DMS153 treated with DMSO at 0.1 percent for 48 hours (cell line): ENCODE measurements at regions not wholly inside any gene's neighbourhood (a gene's known extent, or its start where the extent isn't known, plus 50 kb on each side); places are given as distances from the start of the nearest gene placed in this dataset.

Source experiments
- DNase-seq: peaks from one replicate; lab custom pipeline; 2025; ENCODE audit not compliant: unreplicated experiment; lab: John Stamatoyannopoulos, UW

DNA sequence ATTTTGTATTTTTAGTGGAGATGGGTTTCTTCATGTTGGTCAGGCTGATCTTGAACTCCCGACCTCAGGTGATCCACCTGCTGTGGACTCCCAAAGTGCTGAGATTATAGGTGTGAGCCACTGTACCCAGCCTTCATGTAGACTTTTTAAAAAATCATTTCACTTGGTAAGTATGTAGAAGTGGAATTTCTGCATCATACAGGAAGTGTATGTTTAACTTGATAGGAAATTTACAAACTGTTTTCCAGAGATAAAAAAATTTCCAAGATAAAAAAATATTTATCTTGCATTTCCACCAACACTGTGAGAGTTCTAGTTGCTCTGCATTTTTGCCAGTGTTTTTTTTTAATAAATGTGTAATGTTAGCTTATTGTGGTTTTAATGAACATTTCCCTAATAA lies 155.8 kb downstream of the ZNF608 start:
- no peak for DNase-seq

DNA sequence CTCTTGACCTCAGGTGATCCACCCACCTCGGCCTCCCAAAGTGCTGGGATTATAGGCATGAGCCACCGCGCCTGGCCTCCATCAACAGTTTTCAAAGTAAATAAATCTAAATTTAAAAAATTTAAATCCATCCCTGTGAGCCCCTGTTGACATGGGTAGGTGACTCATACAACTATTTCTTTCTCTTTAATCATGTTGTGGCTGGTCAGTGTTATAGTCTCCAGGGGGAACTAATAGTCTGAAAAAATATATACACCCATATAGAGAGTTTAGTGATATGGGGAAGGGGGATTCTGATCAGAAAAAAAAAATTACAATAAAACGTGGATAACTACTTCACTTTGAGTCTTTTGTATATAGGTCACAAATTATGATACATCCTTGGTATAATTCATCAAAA lies 159.2 kb downstream of the ZNF608 start:
- no peak for DNase-seq

DNA sequence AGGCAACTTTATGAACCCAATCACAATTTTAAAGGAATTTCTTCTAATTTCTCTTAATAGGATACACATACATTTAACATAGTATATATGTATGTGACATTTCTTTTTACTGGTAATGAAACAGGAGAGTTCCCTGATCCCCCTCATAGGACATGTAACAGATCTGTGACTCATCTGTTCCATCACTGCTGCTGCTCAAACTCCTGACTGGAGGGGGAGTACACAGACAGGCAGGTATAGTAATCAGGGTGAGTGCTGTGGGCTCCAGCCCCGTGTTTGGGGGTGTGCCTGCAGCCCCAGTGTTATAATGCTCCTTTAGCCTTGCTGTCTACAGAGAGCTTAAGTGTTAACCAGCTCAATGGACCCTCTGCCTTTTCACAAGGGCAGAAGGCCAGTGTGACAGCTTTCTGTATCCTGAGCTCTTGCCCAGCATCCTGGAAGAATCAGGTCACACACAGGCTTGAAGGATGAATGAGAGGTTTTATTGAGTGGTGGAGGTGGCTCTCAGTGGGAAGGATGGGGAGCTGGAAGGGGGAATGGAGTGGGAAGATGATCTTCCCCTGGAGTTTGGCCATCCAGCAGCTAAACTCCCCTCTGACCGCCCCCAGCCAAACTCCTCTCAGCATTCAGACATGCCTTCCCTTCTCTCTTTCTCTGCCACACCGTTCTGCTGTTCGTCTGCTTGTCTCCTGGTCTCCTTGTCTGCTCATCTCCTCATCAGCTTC lies 161.3 kb downstream of the ZNF608 start:
- DNase-seq, result no peak

DNA sequence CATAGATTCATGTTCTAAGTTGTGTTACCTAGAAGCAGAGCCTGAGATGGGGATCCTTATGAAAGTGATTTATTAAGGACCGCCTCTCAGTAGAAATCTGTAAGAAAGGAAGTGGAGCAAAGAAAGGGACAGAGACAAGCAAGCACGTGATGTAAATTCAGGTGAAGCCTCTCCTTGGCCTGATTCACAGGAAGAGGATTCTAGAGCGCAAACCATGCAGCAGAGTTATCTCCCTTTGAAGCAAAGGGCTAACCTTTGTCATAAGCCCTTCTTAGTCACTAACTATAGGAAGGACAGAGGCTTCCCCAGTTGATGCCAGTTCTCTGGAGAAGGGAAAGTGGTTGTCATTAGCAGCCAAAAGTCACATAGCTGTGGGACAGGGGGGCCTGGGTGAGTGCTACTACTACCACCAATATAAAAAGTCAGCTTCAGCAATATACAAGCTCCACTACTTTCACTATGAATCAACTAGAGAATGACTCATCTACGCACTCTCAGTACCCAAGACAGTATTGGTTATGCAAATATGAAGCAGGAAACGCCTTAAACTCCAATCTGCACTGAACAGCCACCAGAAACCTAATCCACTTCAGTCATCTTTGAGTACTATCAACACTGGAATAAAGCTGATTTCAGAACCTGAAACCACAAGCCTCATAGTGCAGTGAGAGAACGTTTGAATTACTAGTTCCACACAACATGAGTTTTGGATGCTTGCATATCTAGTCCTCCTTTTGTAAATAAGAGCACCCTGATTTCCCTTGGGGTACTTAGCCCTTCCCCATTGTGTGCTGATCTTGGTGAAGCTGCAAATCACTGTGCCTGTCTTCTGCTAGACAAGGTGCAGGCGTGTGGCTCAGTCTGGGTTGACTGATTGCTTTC lies 162.7 kb downstream of the ZNF608 start:
- no peak for DNase-seq

DNA sequence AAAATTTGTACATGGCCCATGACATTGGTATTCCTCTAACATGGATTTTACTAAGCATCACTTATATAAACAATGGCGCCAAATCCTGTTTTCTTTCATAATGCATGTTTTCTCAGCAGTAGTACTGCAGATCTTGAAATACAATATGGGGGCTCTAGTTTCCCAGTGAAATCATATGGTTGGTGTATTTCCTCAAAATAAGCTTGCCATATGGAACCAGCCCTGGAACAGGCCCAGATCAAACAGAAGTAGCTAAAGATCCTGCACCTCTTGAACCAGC lies 163.9 kb downstream of the ZNF608 start:
- no peak for DNase-seq

DNA sequence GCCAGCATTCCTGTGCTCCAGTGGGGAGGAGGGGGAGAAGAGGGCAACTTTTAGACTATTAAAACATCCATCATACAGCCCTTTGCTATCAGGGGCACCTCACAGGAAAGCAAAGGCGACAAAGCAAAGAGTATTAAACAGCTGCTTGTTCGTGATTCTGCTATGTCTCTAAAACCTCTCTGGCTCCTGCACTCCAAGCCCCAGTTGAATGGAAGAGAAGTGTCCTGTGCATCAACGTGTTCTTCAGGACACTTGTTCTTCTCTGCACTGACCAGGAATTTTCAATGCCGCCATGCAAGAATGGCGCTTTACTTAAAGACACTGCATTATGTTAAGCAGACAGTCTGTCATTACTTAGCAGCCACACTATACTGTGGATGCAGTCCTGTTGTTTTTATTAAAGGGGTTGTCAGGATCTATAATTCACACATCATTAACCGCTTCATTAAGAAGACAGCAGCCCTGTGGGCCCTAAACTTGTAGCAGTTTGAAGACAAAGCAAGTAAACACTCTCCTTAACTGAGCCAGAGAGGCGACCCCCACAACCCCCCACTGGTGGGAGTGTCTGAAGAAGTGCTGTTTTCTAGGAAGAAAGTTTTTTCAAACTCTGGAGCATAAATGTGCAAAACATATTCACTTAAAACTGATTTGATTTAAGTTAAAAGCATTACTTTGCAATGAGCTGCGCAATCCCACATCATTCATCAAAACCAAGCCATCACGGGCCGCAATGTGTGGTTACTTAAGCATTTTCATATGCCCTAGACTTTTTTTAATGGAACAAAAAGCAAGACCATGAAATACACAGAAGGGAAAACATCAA lies 164.5 kb downstream of the ZNF608 start:
- DNase-seq, result no peak

DNA sequence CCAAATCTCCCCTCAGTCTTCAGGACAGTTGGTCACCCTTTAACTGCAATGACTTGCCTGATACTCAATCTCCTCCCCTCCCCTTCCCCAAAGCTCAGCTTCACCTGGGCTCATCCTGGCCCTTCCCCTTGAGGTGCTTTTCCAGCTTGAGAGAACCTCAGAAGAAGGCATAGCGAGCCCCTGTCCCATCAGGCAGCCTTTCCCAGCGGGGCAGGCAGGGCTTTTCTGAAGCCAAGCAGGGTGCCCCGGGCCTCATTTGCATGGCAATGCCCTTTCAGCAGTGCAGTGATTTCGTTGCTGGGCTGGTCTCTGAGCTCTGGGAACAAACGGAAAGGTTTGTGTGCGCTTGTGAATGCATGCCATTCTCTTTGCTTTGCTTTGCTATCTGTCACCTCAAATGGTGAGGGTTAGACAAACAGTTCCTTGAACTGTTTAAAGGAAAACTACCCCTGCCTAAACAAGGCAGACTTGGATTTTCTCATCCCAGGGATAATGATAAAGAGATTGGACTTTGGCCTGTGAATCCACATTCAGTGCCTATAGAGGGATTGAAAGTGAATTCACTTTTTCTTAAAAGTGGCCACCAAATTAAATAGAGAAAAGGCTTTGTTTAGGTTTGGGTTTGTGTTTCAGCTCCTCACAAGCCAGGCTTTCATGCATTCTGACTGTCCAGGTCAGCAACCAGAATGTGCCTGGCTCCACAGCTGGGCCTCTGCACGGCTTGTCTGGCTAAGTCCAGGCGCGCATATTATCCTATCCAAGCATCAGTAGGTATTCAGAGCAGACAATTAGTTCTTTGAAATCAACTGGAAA lies 165.3 kb downstream of the ZNF608 start:
- no peak for DNase-seq

DNA sequence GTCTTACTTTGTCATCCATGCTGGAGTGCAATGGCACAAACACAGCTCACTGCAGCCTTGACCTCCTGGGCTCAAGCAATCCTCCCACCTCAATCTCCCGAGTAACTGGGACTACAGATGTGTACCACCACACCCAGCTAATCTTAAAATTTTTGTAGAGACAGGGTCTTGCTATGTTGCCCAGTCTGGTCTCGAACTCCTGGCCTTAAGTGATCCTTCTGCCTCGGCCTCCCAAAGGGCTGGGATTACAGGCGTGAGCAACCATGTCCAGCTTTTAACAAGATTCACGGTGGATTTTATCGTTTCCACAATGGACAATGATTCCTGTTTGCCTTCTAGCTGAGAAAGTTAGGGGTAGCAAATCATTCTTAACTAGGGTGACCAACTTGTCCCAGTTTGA lies 165.9 kb downstream of the ZNF608 start:
- no peak for DNase-seq

DNA sequence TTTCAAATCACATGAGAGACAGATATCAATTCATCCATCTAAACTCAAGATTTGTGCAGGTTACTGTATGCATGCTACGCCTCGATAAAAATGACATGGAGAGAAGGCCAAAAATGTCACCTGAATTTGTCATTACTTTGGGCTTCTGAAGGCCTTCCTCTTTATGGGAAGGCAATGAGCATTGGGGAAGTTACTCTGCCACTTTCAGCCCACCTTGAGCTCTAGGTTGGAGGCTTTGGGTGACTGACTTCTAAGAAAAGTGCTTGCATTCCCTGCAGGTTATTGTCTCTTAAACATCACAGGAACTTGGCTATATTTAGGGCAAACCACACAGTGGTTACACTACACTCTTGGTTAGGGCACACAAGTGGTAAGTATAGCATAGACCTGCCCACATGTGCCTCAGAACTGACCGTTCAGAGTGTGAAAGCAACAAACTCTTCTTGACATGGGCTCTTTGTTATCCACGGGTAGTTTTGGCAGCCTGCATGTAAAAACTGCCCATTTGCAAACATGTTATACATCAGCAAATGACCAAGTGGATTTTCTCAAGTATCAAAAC lies 169.5 kb downstream of the ZNF608 start:
- DNase-seq, result no peak

DNA sequence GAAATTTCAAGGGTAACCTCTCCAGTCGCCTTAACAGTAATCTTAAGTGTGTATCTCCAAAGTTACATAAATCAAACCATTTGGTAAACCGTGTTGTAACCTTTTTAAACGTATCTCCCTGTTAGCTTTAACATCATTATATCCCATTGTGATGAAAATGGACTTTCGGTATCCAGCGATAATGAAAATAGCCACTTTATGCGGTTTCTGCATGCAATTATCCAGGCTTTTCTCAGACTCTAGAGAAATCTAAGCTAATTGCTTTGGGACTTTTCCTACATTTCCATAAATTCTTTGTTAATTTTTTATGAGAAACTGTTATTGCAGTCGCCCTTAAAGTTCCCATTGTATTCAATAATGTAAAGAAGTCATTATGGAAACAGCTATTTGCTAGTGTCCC lies 170.7 kb downstream of the ZNF608 start:
- DNase-seq, result no peak

DNA sequence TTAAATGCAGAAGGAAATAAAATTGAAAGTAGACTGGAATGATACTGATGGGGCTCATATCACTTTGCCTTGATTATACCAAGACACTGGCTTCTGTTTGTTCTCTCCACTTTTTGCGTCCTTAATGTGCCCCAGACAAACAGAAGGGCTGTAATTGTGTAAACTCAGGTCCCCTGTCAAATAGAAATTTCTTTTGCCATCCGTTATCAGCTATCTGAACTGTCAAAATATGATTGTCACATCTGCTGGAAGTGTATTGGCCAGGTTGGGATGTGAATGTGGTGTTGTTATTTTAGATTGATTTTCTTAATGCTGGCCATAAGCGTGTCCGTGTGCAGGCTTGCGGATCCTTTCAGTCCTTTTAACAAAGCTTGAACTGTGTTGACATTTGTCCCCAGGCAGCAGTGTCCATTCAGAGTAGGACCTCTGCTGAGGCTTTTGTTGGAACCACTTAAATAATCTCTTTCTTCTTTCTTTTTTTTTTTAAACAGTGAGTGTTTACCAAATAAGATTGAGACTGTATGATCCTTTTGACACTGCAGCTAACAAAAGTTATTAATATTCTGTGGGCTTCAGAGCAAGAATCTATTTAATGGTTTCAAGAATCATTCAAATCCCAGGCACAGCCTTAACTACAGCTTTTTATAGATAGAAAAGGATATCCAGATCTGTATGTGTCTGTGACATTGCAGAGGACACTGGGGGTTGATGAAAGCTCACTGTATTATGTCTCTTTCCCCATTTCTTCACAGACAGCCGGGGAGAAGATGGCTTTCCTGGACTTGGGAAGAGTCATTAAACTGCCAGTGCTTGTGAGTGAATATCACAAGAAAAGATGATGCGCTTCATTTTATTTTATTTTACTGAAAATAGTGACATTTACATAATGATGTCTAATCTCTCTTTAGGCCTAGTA lies 171.7 kb downstream of the ZNF608 start:
- no peak for DNase-seq

DNA sequence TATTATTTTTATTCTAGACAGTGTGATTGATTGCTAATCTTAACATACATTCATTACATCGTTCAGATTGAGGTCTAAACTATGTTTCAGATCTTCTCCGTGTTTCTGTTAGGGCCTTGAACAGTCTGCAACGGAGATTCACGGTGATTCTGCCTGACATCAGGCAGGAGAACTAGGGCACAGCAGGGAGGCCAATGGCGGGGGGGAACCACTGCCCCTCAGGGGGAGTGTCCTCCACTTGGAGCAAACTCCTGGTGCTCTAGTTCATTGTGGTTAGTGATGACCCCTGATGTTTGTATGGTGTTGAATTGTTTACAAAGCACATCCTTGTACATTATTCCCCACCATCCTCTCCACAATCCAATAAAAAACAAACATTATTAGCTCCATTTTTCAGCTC lies 173.5 kb downstream of the ZNF608 start:
- DNase-seq, result no peak

DNA sequence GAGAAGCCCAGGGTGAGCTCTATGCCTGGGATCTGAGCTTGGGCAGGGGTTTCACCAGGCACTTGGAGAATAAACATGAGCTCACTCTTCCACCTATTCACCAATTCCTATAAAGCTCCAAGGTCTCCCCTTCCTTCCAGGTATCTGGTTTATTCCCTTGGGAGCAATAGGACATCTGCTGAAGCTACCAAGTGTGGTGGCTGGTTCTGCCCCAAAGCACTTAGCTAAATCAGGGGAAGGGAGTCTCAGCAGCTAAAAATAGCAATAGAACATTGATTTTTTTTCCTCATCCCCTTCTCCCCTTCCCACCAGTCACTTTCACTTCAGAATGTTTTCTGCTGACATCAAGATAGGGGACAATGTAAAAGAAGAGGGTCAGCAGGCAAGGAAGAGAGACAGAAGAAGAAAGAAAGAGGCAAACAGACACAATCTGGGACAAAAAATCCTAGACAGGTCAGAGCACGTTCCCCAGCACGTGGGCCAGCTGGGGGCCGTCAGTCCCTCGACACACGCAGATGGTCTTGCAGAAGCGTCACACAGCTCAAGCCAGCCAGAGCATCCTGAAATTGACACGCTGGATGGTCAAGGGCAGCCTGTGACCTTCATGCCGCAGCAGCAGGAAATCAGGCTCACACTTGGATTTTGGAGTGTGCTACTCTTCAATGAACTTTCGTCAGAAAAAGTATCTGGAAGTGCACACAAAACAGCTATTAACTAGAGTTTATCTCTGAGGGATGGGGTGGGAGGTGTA lies 176.0 kb downstream of the ZNF608 start:
- no peak for DNase-seq

DNA sequence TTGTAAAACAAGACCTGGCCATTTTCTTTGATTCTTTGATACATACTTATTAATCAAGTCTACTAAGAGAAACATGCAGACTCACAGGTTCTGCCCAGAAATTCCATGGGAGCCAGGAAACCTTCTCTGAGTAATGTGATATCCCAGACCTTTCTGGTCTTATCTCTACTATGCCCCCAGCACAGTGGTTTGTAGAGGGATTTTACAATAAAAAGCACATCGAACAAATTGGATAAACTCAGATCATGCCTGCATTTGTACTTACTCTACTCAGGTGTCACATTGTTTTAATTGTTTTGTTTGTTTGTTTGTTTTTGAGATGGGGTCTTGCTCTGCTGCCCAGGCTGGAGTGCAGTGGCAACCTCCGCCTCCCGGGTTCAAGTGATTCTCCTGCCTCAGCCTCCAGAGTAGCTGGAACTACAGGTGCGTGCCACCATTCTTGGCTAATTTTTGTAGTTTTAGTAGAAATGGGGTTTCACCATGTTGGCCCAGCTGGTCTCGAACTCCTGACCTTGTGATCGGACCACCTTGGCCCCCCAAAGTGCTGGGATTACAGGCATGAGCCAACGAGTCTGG lies 179.5 kb downstream of the ZNF608 start:
- no peak for DNase-seq

DNA sequence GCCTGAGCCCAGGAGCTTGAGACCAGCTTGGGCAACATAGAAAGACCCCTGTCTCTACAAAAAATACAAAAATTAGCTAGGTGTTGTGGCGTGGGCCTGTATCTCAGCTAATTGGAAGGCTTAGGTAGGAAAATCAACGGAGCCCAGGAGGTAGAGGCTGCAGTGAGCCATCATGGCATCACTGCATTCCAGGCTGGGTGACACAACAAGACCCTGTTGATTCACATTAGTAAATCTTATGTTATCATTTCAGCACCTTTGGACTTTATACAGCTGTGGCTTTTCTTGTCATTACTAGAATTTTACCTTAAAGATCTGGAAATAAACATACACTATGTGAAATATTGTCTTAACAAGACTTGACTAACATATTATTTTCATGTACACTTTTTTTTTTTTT lies 185.0 kb downstream of the ZNF608 start:
- no peak for DNase-seq

DNA sequence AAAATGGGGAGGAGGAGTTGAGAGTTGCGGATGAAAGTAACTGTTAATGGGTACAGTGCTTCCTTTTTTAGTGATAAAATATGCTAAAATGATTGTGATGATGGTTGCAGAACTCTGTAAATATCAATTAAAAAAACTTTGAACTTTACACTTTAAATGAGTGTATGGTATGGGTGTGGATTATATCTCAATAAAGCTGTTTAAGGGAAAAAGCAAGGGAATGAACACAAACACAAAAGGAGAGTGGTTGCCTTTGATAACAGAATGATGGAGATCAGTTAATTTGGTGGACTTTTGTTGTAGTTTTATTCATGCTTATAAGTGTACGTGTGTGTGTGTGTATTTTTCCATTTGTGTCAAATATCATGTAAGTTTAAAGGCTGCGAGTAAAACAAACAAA lies 186.1 kb downstream of the ZNF608 start:
- DNase-seq, result no peak

DNA sequence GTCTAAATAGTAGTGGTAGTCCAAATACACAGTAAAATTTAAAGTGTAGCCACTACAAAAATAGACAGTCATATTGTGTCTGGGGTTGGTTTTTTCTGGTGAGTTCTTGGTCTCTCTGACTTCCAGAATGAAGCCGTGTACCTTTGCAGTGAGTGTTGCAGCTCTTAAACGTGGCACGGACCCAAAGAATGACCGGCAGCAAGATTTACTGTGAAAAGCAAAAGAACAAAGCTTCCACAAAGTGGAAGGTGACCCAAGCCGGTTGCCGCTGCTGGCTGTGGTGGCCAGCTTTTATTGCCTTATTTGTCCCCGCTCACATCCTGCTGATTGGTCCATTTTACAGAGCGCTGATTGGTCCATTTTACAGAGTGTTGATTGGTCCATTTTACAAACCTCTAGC lies 188.7 kb downstream of the ZNF608 start:
- no peak for DNase-seq

DNA sequence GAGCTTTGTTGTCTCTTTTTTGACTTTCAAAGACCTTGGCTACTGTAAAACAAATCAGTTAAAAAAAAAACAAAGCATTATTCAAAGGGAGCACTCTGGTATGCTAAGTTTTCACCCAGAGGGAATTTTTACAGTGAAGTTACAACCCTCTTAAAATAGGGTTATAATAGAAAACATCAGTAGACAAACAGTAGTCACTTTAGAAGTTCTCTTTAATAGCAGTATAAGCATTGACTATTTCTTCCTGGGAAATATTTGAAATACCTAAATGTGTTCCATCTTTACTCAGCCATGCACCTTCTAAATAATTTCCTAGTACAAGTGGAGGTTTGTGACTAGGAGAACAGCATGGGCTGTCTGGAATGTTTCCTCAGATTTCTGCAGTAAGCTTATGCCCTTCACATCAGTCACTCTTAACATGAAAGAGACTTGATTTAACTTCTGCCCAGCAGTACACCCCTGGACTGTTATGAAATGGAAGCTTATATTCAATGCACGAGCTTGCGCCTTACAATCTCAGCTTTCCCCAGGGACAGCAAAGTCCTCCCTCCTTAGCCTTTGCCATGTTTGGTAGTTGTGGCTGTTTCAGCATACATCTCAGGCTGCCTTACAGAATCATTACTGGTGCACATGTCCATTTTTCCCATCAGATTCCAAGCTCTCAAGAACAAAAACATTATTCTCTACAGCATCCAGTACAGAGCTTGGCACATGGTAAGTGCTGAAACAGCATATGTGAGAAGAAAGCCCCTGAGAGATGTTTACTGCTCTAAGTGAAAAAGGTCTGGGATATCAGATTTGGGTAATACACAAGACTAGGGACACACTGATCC lies 191.5 kb downstream of the ZNF608 start:
- no peak for DNase-seq
